WTC11 (cell line): ENCODE measurements at regions not wholly inside any gene's neighbourhood (a gene's known extent, or its start where the extent isn't known, plus 50 kb on each side); places are given as distances from the start of the nearest gene placed in this dataset.

ENCODE experiments used
- ATF1 ChIP-seq: sonication (generic); formaldehyde crosslinking; IDR thresholded peaks from 2 replicates; pipeline ENCODE4 v1.8.1; 2023; ENCODE audit warnings: mild to moderate bottlenecking, moderate library complexity, missing genetic modification reagents
- CTCF ChIP-seq: fragments of 200-600 bp; IDR thresholded peaks from 2 replicates; pipeline ENCODE4 v1.8.0; 2022; ENCODE audit warnings: antibody characterized with exemption
- ESRRA ChIP-seq: sonication (generic); formaldehyde crosslinking; IDR thresholded peaks from 2 replicates; pipeline ENCODE4 v1.8.1; 2022; ENCODE audit warnings: mild to moderate bottlenecking, missing genetic modification reagents, borderline replicate concordance
- IRF1 ChIP-seq: sonication (generic); formaldehyde crosslinking; IDR thresholded peaks from 2 replicates; pipeline ENCODE4 v1.8.0; 2023; ENCODE audit warnings: missing genetic modification reagents
- MAX ChIP-seq: sonication (generic); formaldehyde crosslinking; IDR thresholded peaks from 2 replicates; pipeline ENCODE4 v1.8.0; 2022; ENCODE audit warnings: mild to moderate bottlenecking, missing genetic modification reagents
- RELA ChIP-seq: sonication (generic); formaldehyde crosslinking; IDR thresholded peaks from 2 replicates; pipeline ENCODE4 v1.8.1; 2022; ENCODE audit warnings: missing genetic modification reagents, mild to moderate bottlenecking, borderline replicate concordance
- SP1 ChIP-seq: sonication (generic); formaldehyde crosslinking; conservative IDR thresholded peaks from 2 replicates; pipeline ENCODE4 v1.8.1; 2022; ENCODE audit warnings: missing genetic modification reagents
- USF2 ChIP-seq: sonication (generic); formaldehyde crosslinking; IDR thresholded peaks from 2 replicates; pipeline ENCODE4 v1.8.1; 2023; ENCODE audit warnings: mild to moderate bottlenecking, missing genetic modification reagents, moderate library complexity
- ZNF281 ChIP-seq: sonication (generic); formaldehyde crosslinking; IDR thresholded peaks from 2 replicates; pipeline ENCODE4 v1.8.0; 2023; ENCODE audit warnings: mild to moderate bottlenecking, missing genetic modification reagents

- TF ChIP-seq CTCF, result no peak
- TF ChIP-seq RELA, result no peak
- no peak for TF ChIP-seq USF2 (CRISPR knock-in tag)
- TF ChIP-seq MAX (CRISPR knock-in tag), result no peak
- TF ChIP-seq ZNF281, result no peak
- no peak for TF ChIP-seq ESRRA
- TF ChIP-seq SP1 (CRISPR knock-in tag), result no peak
- no peak for TF ChIP-seq ATF1 (CRISPR knock-in tag)
- no peak for TF ChIP-seq IRF1 (CRISPR knock-in tag)
Observed at GRCh38 chr12:90428881-90429280, 526.1 kb downstream of the CCER1 start.
